Activated CD4-positive, alpha-beta T cell treated with anti-CD3 and anti-CD28 coated beads, Interleukin-10, Interleukin-2, amounts not matched to agents 100 ng/mL and 50 ng/mL, durations not matched to agents 16 hours and 8 hours (primary cell): ENCODE measurements at regions not wholly inside any gene's neighbourhood (a gene's known extent, or its start where the extent isn't known, plus 50 kb on each side); places are given as distances from the start of the nearest gene placed in this dataset.
"Not testable (repeated sequence)": the region's sequence is repeated elsewhere in the genome, so short reads cannot be mapped to it uniquely, and the experiment has no call there.

Source experiments
- DNase-seq: peaks from one replicate; pipeline ENCODE4 v3.0.0-alpha.2; 2020

DNA sequence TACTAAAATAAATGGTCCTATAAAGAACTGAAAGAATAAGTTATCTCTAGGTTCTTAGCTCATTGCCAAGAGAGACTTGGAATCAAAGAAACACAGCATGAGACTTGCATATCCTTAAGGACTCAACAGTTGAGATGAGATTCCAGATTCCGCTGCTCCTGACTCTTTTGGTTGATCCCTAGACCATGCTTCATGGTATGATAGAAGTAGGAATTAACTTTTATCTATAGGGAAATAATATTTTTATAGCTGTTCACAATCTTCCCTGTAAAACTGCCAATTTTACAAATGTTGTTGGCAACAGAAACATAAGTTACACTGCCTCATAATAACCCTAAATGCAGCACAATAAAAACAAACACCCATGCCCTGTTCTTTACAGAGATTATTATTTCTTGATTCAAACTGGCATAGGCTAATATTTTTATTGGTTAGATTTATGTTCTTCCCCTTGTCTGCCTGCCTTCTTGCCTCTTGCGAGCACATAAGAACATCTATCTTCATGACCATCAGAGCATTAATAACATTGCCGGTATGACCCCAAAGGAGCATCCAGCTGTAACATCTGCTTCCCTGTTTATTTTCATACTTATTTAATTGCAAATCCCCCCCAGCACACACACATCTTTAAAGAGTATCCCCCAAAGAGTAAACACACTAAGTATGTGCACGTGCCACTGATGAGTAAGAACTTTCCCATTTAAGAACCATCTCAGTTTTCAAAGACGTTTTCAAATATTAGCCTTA, 735.7 kb upstream of the SLC8A1 start:
- no peak for DNase-seq

- DNase-seq: no peak
Observed at GRCh38 chr2:41194230-41194629, 742.3 kb upstream of the SLC8A1 start.

DNA sequence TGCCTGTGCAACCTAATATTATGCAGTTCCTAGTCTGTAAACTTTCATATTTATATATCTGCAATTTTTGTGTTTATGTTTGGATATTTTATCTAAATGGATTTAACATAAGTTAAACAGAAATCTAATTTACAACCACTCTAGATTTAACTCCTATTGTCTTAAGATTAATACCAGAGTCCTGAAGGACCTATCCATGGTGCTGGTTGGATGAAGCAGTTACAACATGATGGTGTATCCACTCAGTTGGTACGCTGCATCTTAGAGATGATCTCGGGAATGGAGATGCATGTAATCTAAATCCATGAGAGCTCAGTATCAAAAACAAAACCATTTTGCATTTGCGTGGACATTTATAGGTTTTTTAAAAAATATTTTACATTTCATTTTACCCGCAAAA, 745.9 kb upstream of the SLC8A1 start:
- DNase-seq: no peak

- DNase-seq: no peak
Observed at GRCh38 chr2:41199334-41199733, 747.4 kb upstream of the SLC8A1 start.

DNA sequence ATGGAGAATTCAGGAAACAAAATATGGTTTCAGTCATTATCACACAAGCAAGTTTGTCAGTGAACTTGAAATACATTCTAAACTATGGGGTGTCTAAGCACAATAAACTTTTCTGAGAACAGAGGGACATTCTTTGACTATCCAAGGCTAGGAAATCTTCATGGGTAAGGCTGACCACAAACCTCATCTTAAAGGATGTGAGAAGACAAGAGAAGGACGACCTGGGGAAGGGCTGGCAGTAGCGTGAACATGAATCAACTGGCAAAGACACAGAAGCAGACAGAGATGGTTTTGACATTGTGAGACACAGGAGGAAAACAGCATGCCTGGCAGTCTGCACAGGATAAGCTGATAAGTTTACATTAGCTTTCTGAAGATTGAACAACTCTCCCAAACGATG, 752.4 kb upstream of the SLC8A1 start:
- no peak for DNase-seq

DNA sequence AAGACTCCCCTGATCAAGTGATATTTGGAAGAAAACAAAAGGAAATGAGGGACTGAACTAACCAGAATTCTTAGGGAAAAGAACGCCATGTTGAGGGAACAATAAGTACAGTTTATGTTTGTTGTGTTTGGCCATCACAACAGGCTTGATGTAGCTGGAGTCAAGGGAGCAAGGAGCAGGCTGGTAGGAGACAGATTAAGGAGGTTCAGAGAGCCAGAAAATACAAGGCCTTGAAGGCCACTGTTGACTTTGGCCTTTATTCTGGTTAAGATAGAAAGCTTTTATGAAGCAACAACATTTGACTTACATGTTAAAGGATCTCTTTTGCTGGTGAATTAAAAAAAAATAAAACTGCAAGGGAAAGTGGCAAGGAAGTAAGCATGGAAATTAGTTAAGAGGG, 754.1 kb upstream of the SLC8A1 start:
- no peak for DNase-seq

DNA sequence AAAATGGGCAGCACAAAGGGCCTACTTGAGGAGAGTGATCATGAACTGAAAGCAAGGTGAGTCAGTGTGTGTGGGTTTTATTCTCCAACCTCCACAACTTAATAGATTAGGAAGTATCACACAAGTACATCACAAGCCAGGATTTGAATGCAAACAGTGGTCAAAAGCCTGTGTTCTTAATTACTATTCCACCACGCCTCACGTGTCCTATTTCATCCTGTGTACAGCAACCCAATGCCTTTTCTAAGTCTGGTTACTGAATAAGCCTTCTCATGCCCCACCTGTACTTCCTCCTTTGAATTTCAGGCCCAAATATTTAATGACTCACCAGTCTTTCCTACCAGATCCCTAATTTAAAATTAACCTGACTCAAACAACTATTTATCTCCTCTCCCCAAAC, 755.7 kb upstream of the SLC8A1 start:
- DNase-seq: no peak

- DNase-seq: not testable (repeated sequence)
Observed at GRCh38 chr2:41210030-41210429, 758.1 kb upstream of the SLC8A1 start.

DNA sequence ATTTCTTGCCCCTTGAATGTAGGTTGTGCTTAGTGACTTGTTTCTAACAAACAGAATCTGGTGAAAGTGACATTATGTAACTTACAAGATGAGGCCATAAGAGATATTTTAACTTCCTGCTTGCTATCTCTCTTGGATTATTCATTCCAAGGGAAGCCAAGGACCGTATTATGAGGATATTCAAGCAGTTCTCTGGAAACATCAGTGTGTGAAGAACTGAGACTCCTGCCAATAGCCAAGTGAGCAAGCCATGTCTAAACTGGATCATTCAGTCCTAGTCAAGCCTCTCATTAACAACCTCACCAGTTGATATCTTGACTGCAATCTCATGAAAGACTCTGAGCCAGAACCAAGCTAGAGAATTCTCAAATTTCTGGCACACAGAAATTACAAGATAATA, 765.1 kb upstream of the SLC8A1 start:
- no peak for DNase-seq

DNA sequence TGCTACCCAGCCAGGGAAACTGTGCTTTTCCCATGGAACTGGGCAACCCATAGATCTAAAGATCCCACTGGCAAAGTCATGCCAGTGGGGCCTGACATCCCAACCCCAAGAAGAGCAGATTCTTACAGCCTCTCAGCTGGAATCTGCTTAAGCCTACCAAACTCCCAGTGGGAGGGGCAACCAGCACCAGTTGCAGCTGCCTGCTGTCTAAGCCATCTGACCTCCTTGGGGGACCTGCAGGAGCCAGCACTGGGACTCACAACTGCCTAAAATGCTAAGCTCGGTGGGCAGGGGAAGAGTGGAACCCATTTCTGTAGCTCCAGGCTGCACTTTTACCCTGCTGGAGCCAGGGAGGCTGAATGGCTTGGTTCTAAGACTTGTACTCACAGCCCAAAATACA, 770.7 kb upstream of the SLC8A1 start:
- DNase-seq: no peak

GRCh38 chr2:41234093-41234492, 782.2 kb upstream of the SLC8A1 start:
- no peak for DNase-seq

DNA sequence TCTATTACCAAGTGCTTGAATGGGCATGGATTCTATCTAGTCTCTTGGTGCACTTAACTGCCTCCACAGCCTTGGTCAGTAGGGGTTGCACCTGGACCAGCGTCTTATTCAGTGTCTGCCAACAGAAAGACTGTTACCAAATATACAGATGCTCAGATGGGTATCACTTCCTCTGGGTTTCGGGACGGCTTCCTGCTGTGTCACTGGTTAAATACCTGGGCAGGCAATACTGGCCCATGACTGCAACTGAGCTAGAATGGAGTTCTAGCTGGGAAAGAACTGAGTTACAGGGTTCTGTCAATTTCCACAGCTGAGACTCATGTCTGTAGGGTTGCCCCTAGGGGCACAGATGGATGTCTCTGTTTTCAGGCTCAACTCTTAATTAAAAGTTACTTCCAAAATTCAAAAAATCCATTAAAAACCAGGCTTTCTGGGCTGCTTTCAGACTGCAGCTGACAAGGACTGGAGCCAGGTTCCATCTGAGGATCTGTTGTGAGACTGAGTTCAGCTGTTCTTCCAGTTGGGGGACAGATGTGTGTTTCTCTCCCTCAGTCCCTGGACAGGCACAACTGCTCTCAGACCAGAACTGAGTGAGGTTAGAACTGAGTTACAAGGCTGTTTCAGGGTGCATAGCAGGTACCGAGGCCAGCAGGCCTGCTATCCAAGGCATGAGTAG, 789.6 kb upstream of the SLC8A1 start:
- DNase-seq: no peak

GRCh38 chr2:41242001-41242331, 790.1 kb upstream of the SLC8A1 start:
- no peak for DNase-seq

DNA sequence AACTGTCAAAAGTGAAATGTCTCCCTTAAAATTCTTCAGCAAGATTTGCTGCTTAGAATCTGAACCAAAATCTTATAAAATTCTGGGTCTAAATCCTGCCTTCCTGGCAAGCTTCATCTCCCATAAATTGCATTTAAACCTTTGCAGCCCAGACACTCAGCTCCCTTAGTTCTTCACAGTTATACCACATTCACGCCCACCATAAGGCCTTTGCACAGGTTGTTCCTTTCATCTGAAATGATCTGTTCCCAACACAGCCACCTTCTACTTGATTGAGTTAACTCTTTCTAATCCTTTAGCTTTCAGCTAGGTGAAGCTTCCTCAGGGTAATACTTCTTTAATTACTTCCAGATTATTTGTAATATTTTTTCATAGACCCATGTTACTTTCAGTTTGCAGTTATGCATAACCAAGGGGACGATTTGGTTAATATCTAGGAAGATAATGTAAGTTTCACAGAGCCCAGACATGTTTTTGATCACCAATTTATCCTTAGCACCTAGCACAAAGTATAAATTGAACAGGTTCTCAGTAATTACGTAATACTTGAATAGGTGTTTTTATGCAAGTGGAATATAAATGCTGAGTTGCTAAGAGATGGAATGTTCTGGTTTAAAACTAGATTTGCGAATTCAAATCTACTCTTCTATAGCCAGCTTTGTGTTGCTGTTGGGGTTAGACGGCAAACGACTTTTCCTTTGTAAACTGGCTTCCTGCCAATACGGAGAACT, 779.7 kb upstream of the PKDCC start:
- DNase-seq: no peak

DNA sequence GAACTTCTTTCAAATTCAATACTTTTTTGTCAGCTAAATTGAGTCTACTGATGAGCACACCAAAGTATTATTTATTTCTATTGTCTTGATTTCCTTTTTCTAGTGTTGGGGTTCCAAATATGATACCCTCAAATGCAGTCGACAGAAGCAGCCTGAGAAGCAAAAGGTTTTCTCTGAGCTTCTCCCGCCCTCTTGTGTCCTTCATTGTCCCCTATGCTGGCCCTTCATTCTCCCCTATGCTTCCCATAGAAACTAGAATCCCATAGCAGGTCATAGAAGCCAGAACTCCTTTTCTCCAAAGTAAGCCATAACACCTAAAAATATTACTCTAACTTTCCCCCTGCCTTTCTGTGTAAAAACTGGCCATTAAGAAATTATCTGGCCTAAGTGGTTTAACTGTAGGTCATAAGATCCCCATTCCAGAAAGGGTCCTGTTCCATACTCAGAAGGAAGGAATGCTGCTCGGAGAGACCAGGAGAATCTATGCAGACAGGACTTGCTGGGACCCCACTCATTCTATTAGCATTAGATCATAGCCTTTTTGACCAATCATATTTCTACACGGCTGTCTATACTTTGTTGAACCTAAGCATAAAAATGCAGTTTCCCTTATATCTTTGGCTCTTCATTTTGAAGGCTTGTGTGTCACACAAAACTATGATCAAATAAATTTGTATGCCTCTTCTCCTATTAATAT, 764.6 kb upstream of the PKDCC start:
- no peak for DNase-seq

DNA sequence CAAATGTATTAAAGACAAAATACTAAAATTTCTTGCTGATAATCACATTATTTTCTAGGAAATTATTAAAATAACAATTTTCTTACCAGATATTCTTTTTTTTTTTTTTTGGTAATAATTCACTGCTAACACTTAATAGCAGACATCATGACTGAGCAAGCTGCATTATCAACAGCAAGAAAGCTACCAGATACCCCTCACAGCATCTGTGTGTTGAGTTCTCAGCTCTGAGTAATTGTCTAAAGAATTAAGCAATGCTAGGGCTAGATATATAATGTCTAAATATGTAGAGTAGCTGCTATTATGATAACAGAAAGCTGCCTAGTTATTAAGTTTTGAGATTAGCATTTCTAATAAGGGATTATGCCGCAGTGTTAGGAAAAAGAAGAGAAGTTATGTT, 754.3 kb upstream of the PKDCC start:
- DNase-seq: no peak

GRCh38 chr2:41294331-41294730, 753.5 kb upstream of the PKDCC start:
- DNase-seq: no peak

GRCh38 chr2:41313082-41313481, 734.7 kb upstream of the PKDCC start:
- no peak for DNase-seq

DNA sequence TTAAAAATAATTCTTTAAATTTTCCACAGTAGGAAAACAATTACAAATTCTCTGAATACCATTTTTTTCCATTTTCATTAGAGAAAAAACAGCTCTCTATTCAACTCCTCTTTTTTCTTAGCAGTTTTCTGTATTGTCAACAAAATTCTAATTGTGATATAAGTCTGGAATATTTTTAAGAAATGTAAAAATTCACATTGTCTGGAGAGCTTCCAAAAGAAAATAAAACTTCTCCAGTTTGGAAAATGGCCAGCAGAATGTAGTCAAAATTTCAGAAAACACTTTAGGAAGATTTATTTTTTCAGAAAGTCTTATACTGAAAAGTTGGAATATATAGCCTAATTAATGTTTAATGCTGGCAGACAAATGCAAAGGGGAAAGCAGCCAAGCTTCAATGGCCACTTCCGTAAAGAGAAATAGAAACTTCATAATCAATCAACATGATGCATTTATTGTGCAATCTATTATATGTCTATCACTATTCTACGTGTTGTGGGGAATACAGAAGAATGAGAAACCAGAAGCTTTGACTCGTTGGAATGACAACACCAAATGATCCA, 733.2 kb upstream of the PKDCC start:
- no peak for DNase-seq

DNA sequence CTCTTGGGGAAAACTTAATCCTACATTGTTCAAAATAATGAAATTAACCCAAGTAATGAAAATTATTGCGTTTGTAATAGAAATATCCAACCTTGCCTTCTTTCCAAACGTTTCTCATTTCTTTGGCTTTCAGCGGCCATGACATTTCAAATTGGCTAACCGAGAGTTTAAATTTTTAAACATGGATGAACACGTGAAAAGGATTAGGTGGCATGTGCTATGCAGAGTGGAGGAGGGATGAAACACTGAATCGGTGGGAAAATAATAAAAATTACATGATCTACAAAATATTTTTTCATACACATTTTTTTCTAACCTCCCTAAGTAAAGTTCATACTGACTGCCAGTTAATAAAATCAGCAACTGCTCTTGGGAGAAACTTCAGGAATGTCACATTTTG, 728.4 kb upstream of the PKDCC start:
- DNase-seq: no peak

- no peak for DNase-seq
Observed at GRCh38 chr2:41320491-41320890, 727.3 kb upstream of the PKDCC start.

DNA sequence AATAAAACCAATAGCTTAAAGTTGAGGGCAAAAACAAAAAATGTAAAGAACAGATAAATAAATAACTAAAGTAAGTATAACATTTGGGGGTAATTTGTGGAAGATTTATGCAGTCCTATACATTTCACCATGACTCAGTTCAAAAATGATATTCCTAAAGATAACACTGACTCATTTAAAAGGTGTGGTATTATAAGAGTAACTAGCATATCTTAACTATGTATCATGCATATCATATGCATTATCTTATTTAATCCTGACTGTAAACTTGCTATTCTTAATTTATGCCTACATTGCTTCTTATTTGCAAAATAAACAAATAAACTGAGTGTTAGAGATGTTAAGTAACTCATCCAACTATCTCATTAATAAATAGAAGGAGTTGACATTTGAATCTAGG, 726.5 kb upstream of the PKDCC start:
- DNase-seq: no peak

DNA sequence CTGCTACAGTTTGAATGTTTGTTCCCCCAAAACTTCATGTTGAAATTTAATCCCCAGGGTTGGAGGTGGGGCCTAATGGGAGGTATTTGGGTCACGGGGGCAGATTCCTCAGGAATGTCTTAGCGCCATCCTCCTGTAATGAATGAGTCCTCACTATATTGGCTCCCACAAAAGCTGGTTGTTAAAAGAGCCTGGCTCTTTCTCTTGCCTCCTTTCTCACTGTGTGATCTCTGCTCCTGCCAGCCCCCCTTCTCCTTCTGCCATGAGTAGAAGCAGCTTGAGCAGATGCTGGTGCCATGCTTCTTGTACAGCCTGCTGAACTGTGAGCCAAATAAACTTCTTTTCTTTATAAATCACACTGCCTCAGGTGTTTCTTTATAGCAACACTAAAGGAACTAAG, 721.0 kb upstream of the PKDCC start:
- no peak for DNase-seq
